ENCODE measurements at regions not wholly inside any gene's neighbourhood (a gene's known extent, or its start where the extent isn't known, plus 50 kb on each side); places are given as distances from the start of the nearest gene placed in this dataset.

DNA sequence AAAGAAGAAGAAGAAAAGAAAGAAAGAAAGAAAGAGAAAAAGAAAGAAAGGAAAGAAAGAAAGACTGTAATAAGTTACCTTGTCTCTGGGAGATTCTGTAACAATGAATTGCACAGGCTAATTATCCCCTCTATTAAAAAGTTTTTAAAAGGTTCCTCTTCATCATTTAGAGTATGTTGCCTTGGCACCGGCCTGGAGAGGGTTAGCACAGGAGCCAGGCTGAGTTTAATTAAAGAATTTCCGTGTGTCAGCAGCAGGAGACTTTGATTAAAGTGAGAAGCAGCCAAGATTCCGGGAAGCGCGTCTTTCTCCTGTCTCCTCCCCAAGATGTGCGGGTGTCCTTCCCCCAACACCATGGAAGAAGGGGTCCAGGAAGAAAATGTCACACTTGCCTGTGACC lies 92.8 kb upstream of the ETV6 start:
- TF ChIP-seq, protein P1, sequence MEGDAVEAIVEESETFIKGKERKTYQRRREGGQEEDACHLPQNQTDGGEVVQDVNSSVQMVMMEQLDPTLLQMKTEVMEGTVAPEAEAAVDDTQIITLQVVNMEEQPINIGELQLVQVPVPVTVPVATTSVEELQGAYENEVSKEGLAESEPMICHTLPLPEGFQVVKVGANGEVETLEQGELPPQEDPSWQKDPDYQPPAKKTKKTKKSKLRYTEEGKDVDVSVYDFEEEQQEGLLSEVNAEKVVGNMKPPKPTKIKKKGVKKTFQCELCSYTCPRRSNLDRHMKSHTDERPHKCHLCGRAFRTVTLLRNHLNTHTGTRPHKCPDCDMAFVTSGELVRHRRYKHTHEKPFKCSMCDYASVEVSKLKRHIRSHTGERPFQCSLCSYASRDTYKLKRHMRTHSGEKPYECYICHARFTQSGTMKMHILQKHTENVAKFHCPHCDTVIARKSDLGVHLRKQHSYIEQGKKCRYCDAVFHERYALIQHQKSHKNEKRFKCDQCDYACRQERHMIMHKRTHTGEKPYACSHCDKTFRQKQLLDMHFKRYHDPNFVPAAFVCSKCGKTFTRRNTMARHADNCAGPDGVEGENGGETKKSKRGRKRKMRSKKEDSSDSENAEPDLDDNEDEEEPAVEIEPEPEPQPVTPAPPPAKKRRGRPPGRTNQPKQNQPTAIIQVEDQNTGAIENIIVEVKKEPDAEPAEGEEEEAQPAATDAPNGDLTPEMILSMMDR (IDR thresholded peaks at IDR 0.05), result no peak
- no peak for TF ChIP-seq POLR2A (IDR thresholded peaks at IDR 0.05)

Measured in lower leg skin (tissue), 3 donors.